ENCODE measurements at regions not wholly inside any gene's neighbourhood (a gene's known extent, or its start where the extent isn't known, plus 50 kb on each side); places are given as distances from the start of the nearest gene placed in this dataset.

DNA sequence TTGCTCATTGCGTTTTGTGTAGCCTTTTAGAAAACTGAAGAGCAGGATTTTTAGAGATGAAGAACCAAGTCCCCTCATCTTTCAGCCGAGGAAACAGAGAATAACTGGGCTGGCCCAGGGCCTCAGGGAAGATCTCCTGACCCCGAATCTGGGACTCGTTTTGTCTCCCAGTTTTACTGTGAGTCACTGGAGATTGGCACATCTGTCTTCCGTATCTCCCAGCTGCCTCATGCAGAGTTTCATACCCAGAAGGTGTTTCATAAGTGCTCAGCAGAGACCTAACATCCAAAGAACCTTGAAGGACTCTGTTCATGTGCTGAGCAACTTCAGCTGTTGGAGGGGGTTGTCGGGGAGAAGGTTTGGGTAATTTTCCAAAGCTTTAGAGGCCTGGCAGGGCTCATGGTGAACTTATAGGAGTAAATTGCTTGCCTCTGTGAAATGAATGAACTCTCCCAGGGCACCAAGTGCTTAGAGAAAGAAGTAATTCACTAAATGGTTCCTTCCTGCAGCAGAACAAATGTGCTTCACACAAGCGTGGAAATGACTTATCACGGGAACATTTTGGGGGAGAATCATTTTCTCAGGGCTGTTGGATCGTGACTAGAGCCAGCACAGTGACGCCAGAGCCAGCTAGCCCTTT, 121.4 kb downstream of the FAM43A start:
- Histone ChIP-seq H3K4me1 (ENCODE audit: insufficient read depth, insufficient read length) (peaks cover 2% of the 10 kb centered on the region), H3K27me3 (ENCODE audit: insufficient read depth, insufficient read length) (peaks cover 4% of the 10 kb centered on the region)
- no peak for DNase-seq (ENCODE audit: low read depth, low spot score)

DNA sequence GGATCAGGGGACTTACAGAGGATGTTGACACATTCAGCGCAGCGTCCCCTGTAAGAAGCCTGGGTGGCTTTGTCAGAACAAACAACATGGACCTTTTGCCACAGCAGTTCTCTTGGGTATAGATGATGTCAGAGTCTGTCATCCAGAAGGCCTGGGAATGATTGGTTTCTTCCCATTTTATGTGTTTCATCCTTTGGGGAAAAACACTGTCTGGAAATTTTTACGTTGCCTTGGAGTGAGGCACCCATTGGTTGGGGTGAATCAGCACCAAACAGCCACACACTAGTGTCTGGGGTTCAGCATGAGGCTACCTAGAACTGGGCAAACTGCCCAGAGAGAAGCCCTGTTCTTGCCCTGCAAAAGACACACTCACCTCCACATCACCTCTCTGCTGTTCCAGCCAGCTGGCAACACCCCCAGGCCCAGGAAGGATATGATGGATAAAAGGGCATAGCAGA, 123.0 kb downstream of the FAM43A start:
- TF ChIP-seq ZNF274 (IDR thresholded peaks at IDR 0.05; ENCODE audit: low read depth, low read length) (no peak), SUZ12 (IDR thresholded peaks at IDR 0.05; ENCODE audit: extremely low read depth, insufficient read depth, insufficient read length) (no peak), YY1 (IDR thresholded peaks at IDR 0.05; ENCODE audit: insufficient read depth, insufficient read length) (no peak)
- no peaks in the 10 kb centered on the region for H3K4me1 ChIP-seq (ENCODE audit: insufficient read depth, insufficient read length)
- no peak overlapping the region for H3K4me3 ChIP-seq (ENCODE audit: insufficient read length, low read depth)
- peaks cover 4% of the 10 kb centered on the region for H3K27me3 ChIP-seq (ENCODE audit: insufficient read depth, insufficient read length)
- no peaks in the 10 kb centered on the region for H3K36me3 ChIP-seq (ENCODE audit: insufficient read depth, insufficient read length, low read length)
- no peak for DNase-seq (ENCODE audit: low read depth, low spot score)
- no peak overlapping the region for H3K9ac ChIP-seq (ENCODE audit: insufficient read length, low read depth)
- no peaks in the 10 kb centered on the region for H3K9me3 ChIP-seq (ENCODE audit: insufficient read depth, low read length)

More for the DNA sequence above, 121.4 kb downstream of the FAM43A start:
- Histone ChIP-seq H3K36me3 (ENCODE audit: insufficient read depth, insufficient read length, low read length) (no peaks in the 10 kb centered on the region), H3K4me3 (ENCODE audit: insufficient read length, low read depth) (no peak overlapping the region), H3K9ac (ENCODE audit: insufficient read length, low read depth) (no peak overlapping the region), H3K9me3 (ENCODE audit: insufficient read depth, low read length) (no peaks in the 10 kb centered on the region)
- TF ChIP-seq YY1 (IDR thresholded peaks at IDR 0.05; ENCODE audit: insufficient read depth, insufficient read length), result no peak
- no peak for TF ChIP-seq SUZ12 (IDR thresholded peaks at IDR 0.05; ENCODE audit: extremely low read depth, insufficient read depth, insufficient read length)
- TF ChIP-seq ZNF274 (IDR thresholded peaks at IDR 0.05; ENCODE audit: low read depth, low read length), result no peak

DNA sequence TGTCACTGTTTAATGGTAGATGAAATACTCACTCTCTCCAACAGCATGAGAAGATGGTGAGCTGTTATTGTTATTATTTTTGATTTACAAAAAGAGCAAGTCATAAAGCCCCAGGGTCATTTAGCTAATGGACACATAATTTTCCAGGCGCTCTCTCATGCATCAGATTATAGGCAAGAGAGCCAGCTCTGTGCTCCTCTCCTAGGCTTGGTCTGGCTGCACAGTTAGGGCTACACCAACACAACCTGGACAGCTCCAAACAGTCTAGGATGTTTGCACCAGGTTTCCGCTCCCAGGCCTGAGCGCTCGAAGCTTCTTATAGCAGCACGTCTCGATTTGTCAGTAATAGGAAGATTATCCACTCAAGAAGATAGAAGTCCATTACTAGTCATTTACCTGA, 123.7 kb downstream of the FAM43A start:
- Histone ChIP-seq H3K4me3 (ENCODE audit: insufficient read length, low read depth) (no peak overlapping the region), H3K27me3 (ENCODE audit: insufficient read depth, insufficient read length) (peaks cover under 1% of the 10 kb centered on the region), H3K9me3 (ENCODE audit: insufficient read depth, low read length) (no peaks in the 10 kb centered on the region), H3K9ac (ENCODE audit: insufficient read length, low read depth) (no peak overlapping the region), H3K4me1 (ENCODE audit: insufficient read depth, insufficient read length) (no peaks in the 10 kb centered on the region), H3K36me3 (ENCODE audit: insufficient read depth, insufficient read length, low read length) (no peaks in the 10 kb centered on the region)
- no peak for DNase-seq (ENCODE audit: low read depth, low spot score)
- TF ChIP-seq SUZ12 (IDR thresholded peaks at IDR 0.05; ENCODE audit: extremely low read depth, insufficient read depth, insufficient read length) (no peak), YY1 (IDR thresholded peaks at IDR 0.05; ENCODE audit: insufficient read depth, insufficient read length) (no peak), ZNF274 (IDR thresholded peaks at IDR 0.05; ENCODE audit: low read depth, low read length) (no peak)

DNA sequence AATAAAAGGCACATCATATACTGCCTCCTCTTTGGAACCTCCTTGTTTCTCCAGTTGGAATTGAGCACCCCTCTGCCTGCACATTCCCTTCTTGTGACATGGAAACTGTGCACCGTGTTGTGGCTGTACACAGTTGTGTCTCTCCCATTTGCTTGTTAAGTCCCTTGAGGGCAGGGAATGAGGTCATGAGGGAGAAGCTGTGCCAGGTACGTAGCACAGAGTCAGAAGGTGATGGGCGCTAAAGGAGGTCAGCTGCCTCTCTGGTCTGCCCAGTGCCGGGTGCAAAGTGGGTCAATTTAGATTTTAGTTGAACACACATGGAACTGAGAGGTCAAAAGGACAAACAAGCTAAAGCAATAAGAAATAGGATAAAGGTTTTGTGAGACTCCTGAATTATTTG, 124.4 kb downstream of the FAM43A start:
- Histone ChIP-seq H3K4me1 (ENCODE audit: insufficient read depth, insufficient read length) (no peaks in the 10 kb centered on the region), H3K36me3 (ENCODE audit: insufficient read depth, insufficient read length, low read length) (no peaks in the 10 kb centered on the region), H3K9me3 (ENCODE audit: insufficient read depth, low read length) (no peaks in the 10 kb centered on the region), H3K9ac (ENCODE audit: insufficient read length, low read depth) (no peak overlapping the region), H3K4me3 (ENCODE audit: insufficient read length, low read depth) (no peak overlapping the region), H3K27me3 (ENCODE audit: insufficient read depth, insufficient read length) (peaks cover 2% of the 10 kb centered on the region)
- TF ChIP-seq YY1 (IDR thresholded peaks at IDR 0.05; ENCODE audit: insufficient read depth, insufficient read length), result no peak
- TF ChIP-seq SUZ12 (IDR thresholded peaks at IDR 0.05; ENCODE audit: extremely low read depth, insufficient read depth, insufficient read length), result no peak
- no peak for TF ChIP-seq ZNF274 (IDR thresholded peaks at IDR 0.05; ENCODE audit: low read depth, low read length)
- no peak for DNase-seq (ENCODE audit: low read depth, low spot score)

DNA sequence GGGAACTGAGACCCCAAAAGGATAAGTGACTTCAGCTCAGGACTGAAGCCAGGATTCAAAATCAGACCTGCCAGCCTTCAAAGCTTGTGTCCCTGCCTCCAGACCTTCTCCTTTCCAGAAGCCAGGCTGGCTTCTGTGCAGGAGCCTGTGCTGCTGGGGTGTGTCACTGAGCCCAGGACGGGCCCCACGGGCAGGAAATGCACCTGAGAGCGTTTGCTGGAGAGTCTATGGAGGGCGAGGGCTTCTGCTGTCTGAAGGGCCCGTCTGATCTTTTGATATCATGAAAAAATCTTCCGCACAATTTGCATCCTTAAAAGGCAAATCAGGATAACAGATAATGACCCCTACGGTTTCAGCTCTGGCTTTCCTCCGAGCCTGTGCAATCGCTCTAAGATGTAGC, 125.4 kb downstream of the FAM43A start:
- no peaks in the 10 kb centered on the region for H3K4me1 ChIP-seq (ENCODE audit: insufficient read depth, insufficient read length)
- H3K27me3 ChIP-seq (ENCODE audit: insufficient read depth, insufficient read length), result peaks cover 2% of the 10 kb centered on the region
- TF ChIP-seq ZNF274 (IDR thresholded peaks at IDR 0.05; ENCODE audit: low read depth, low read length) (no peak), YY1 (IDR thresholded peaks at IDR 0.05; ENCODE audit: insufficient read depth, insufficient read length) (no peak), SUZ12 (IDR thresholded peaks at IDR 0.05; ENCODE audit: extremely low read depth, insufficient read depth, insufficient read length) (no peak)
- H3K9me3 ChIP-seq (ENCODE audit: insufficient read depth, low read length), result no peaks in the 10 kb centered on the region
- no peak overlapping the region for H3K4me3 ChIP-seq (ENCODE audit: insufficient read length, low read depth)
- no peak overlapping the region for H3K9ac ChIP-seq (ENCODE audit: insufficient read length, low read depth)
- no peaks in the 10 kb centered on the region for H3K36me3 ChIP-seq (ENCODE audit: insufficient read depth, insufficient read length, low read length)
- no peak for DNase-seq (ENCODE audit: low read depth, low spot score)

DNA sequence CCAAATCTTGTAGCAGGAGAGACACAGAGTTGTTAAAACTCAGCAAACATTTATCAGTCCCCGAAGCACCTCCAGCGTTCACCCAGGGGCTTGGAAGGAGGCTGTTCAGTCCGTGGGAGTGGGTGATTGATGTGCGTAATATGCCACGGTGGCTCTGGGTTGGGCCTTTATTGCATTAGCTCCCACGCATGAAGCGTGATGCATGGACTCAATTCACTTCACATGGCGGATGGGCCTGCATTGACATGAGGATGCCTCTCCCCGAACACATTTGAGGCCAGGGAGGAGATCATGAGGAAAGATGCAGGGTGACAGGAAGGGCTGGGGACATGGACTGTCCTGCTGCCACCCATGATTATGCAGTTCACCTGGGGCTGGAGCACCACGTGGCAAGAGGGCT, 126.5 kb downstream of the FAM43A start:
- H3K4me1 ChIP-seq (ENCODE audit: insufficient read depth, insufficient read length), result no peaks in the 10 kb centered on the region
- TF ChIP-seq SUZ12 (IDR thresholded peaks at IDR 0.05; ENCODE audit: extremely low read depth, insufficient read depth, insufficient read length), result no peak
- no peak for TF ChIP-seq YY1 (IDR thresholded peaks at IDR 0.05; ENCODE audit: insufficient read depth, insufficient read length)
- no peak for TF ChIP-seq ZNF274 (IDR thresholded peaks at IDR 0.05; ENCODE audit: low read depth, low read length)
- DNase-seq (ENCODE audit: low read depth, low spot score), result no peak
- H3K4me3 ChIP-seq (ENCODE audit: insufficient read length, low read depth), result no peak overlapping the region
- no peak overlapping the region for H3K9ac ChIP-seq (ENCODE audit: insufficient read length, low read depth)
- peaks cover 2% of the 10 kb centered on the region for H3K27me3 ChIP-seq (ENCODE audit: insufficient read depth, insufficient read length)
- H3K9me3 ChIP-seq (ENCODE audit: insufficient read depth, low read length), result no peaks in the 10 kb centered on the region
- H3K36me3 ChIP-seq (ENCODE audit: insufficient read depth, insufficient read length, low read length), result no peaks in the 10 kb centered on the region

DNA sequence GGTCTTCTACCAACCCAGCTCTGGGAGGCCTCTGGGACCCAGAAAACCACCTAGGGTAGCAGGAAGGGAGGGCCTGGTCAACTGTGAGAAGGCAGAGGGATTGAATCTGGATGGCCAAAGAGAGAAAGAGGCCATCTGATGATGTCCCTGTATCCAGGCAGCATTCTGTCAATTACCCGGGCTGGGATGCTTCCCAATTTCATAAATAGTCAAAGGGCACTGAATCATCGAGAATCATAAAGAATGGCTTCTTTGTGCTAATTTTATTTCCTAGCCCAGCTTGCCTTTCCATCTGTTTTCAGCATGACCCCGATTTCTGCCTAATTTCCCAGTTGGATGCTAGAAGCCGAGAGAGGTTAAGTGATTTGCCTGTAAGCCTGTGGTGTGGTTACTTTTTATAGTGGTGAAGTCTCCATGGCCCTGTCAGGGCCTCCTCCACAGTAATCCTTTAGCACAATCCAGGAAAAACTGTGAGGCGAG, 129.2 kb downstream of the FAM43A start:
- no peak overlapping the region for H3K4me3 ChIP-seq (ENCODE audit: insufficient read length, low read depth)
- H3K36me3 ChIP-seq (ENCODE audit: insufficient read depth, insufficient read length, low read length), result no peaks in the 10 kb centered on the region
- DNase-seq (ENCODE audit: low read depth, low spot score), result no peak
- H3K4me1 ChIP-seq (ENCODE audit: insufficient read depth, insufficient read length), result peaks cover 5% of the 10 kb centered on the region
- H3K9me3 ChIP-seq (ENCODE audit: insufficient read depth, low read length), result no peaks in the 10 kb centered on the region
- no peak overlapping the region for H3K9ac ChIP-seq (ENCODE audit: insufficient read length, low read depth)
- peaks cover 2% of the 10 kb centered on the region for H3K27me3 ChIP-seq (ENCODE audit: insufficient read depth, insufficient read length)
- no peak for TF ChIP-seq ZNF274 (IDR thresholded peaks at IDR 0.05; ENCODE audit: low read depth, low read length)
- TF ChIP-seq YY1 (IDR thresholded peaks at IDR 0.05; ENCODE audit: insufficient read depth, insufficient read length), result no peak
- no peak for TF ChIP-seq SUZ12 (IDR thresholded peaks at IDR 0.05; ENCODE audit: extremely low read depth, insufficient read depth, insufficient read length)

All from NT2/D1 (cell line).